ENCODE measurements at regions not wholly inside any gene's neighbourhood (a gene's known extent, or its start where the extent isn't known, plus 50 kb on each side); places are given as distances from the start of the nearest gene placed in this dataset.

DNA sequence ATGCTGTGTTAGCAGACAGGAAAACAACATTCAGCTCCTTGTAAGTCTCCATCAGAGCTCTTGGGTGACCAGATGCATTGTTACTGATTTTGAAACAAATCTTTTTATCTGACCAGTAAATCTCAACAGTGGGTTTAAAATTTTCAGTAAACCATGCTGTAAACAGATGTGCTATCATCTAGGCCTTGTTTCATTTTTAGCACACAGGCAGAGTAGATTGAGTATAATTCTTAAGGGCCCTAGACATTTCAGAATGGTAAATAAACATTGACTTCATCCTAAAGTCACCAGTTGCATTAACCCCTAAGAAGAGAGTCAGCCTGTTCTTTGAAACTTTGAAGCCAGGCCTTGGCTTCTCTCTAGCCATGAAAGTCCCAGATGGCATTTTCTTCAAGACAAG lies 237.2 kb upstream of the BMP2 start:
- no TSS peak for BruUV-seq (replicated peaks)
- DNase-seq (ENCODE audit: low read depth, low spot score) (no peak), ATAC-seq (no peak), FAIRE-seq (no peak)
- Histone ChIP-seq H3K79me2 (ENCODE audit: control insufficient read depth, insufficient read depth, low read length) (no peaks in the 10 kb centered on the region), H3K36me3 (ENCODE audit: control insufficient read depth in 2 of 2, insufficient read depth in 2 of 2, low read length in 1 of 2) (no peaks in the 10 kb centered on the region), H3K4me1 (ENCODE audit: control insufficient read depth, insufficient read depth, low read length) (no peaks in the 10 kb centered on the region), H2AFZ (ENCODE audit: control insufficient read depth, low read depth, low read length) (no peak overlapping the region), H3K4me2 (ENCODE audit: control insufficient read depth, insufficient read depth) (no peak overlapping the region), H3K27me3 (replicated peaks in 1 of 2; ENCODE audit: control insufficient read depth in 2 of 2, insufficient read depth in 2 of 2, low read length in 1 of 2) (no peaks in the 10 kb centered on the region; a peak in 1 of 4 replicates), H3K27ac (ENCODE audit: control insufficient read depth, insufficient read depth) (no peak overlapping the region), H3K4me3 (no peak overlapping the region), H4K20me1 (ENCODE audit: control insufficient read depth, insufficient read depth) (no peaks in the 10 kb centered on the region), H3K9me3 (replicated peaks; ENCODE audit: control insufficient read depth, insufficient read depth, low read length) (no peaks in the 10 kb centered on the region), H3K9ac (ENCODE audit: control insufficient read depth, insufficient read depth, low read length) (no peak overlapping the region)
- SMC1A ChIA-PET (ENCODE audit: uncharacterized antibody, unreplicated experiment) = interaction anchor here (0.6 to 2.6 kb wide), 2 partner anchors 12 to 298 kb away, joined by 3 to 6 read pairs; no protein-coding TSS in a partner anchor
- POLR2A ChIA-PET = no interaction called here
- in situ Hi-C loops (cut with MboI) (no loop called here), intact Hi-C loops (cut with micrococcal nuclease; ENCODE audit: unreplicated experiment) (no loop called here)
- RAD21 ChIA-PET (ENCODE audit: unreplicated experiment) = no interaction called here
- TF ChIP-seq, protein P1, sequence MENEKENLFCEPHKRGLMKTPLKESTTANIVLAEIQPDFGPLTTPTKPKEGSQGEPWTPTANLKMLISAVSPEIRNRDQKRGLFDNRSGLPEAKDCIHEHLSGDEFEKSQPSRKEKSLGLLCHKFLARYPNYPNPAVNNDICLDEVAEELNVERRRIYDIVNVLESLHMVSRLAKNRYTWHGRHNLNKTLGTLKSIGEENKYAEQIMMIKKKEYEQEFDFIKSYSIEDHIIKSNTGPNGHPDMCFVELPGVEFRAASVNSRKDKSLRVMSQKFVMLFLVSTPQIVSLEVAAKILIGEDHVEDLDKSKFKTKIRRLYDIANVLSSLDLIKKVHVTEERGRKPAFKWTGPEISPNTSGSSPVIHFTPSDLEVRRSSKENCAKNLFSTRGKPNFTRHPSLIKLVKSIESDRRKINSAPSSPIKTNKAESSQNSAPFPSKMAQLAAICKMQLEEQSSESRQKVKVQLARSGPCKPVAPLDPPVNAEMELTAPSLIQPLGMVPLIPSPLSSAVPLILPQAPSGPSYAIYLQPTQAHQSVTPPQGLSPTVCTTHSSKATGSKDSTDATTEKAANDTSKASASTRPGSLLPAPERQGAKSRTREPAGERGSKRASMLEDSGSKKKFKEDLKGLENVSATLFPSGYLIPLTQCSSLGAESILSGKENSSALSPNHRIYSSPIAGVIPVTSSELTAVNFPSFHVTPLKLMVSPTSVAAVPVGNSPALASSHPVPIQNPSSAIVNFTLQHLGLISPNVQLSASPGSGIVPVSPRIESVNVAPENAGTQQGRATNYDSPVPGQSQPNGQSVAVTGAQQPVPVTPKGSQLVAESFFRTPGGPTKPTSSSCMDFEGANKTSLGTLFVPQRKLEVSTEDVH (IDR thresholded peaks at IDR 0.05; ENCODE audit: low read depth, partially characterized antibody) = no peak
- TF ChIP-seq KLF5 (IDR thresholded peaks at IDR 0.05; ENCODE audit: partially characterized antibody) = no peak
- no peak for TF ChIP-seq MXI1 (IDR thresholded peaks at IDR 0.05; ENCODE audit: low read depth, low read length)
- TF ChIP-seq SIX5 (IDR thresholded peaks at IDR 0.05; ENCODE audit: low read depth, low read length, severe bottlenecking) = no peak
- TF ChIP-seq ASH2L (IDR thresholded peaks at IDR 0.05; ENCODE audit: borderline replicate concordance, low read depth) = no peak
- TF ChIP-seq BCL11A (IDR thresholded peaks at IDR 0.05; ENCODE audit: low read depth, low read length) = no peak
- TF ChIP-seq ZNF24 (IDR thresholded peaks at IDR 0.05) = no peak
- TF ChIP-seq, protein P2, sequence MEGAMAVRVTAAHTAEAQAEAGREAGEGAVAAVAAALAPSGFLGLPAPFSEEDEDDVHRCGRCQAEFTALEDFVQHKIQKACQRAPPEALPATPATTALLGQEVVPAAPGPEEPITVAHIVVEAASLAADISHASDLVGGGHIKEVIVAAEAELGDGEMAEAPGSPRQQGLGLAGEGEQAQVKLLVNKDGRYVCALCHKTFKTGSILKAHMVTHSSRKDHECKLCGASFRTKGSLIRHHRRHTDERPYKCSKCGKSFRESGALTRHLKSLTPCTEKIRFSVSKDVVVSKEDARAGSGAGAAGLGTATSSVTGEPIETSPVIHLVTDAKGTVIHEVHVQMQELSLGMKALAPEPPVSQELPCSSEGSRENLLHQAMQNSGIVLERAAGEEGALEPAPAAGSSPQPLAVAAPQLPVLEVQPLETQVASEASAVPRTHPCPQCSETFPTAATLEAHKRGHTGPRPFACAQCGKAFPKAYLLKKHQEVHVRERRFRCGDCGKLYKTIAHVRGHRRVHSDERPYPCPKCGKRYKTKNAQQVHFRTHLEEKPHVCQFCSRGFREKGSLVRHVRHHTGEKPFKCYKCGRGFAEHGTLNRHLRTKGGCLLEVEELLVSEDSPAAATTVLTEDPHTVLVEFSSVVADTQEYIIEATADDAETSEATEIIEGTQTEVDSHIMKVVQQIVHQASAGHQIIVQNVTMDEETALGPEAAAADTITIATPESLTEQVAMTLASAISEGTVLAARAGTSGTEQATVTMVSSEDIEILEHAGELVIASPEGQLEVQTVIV (IDR thresholded peaks at IDR 0.05; ENCODE audit: borderline replicate concordance, partially characterized antibody) = no peak
- no peak for TF ChIP-seq SUZ12 (IDR thresholded peaks at IDR 0.05; ENCODE audit: unreplicated experiment)
- no peak for TF ChIP-seq RAD51 (IDR thresholded peaks at IDR 0.05)
- no peak for TF ChIP-seq ZZZ3 (IDR thresholded peaks at IDR 0.05; ENCODE audit: control insufficient read depth, insufficient read length, low read depth)
- TF ChIP-seq CREB1 (IDR thresholded peaks at IDR 0.05; ENCODE audit: low read depth) = no peak
- no peak for TF ChIP-seq ZSCAN29 (IDR thresholded peaks at IDR 0.05)
- TF ChIP-seq RB1 (IDR thresholded peaks at IDR 0.05; ENCODE audit: borderline replicate concordance) = no peak
- no peak for TF ChIP-seq NFYA (IDR thresholded peaks at IDR 0.05; ENCODE audit: borderline replicate concordance, low read depth, low read length)
- TF ChIP-seq TBL1XR1 (IDR thresholded peaks at IDR 0.05; ENCODE audit: low read depth, low read length) = no peak
- CTCF ChIA-PET = interaction anchor here (1.5 kb wide), 1 partner anchor 65 kb away, joined by 4 read pairs; no protein-coding TSS in a partner anchor

Measured in GM12878 (cell line).